ENCODE measurements at regions not wholly inside any gene's neighbourhood (a gene's known extent, or its start where the extent isn't known, plus 50 kb on each side); places are given as distances from the start of the nearest gene placed in this dataset.

DNA sequence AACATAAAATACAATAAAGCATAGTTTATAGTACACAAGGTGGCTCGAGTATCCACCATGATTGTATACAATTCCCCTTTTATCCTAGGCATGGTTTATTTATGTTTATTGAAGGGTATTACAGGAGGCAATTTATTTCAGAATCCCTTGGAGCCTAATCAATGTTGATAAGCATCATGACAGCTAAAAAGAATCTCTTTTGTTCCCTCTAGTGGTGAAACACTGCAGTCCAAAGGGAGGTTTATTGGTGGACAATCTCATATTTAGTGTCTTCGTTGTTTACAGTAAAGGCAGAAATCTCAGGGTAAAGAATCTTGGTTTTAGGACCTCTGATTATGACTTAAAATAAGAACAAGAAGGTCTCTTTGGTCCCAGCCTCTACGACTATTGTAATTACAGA lies 1712.5 kb downstream of the C4orf33 start:
- Histone ChIP-seq H3K4me3 (no peak overlapping the region), H3K4me2 (no peak overlapping the region), H3K9me3 (no peaks in the 10 kb centered on the region), H3K27ac (no peak overlapping the region), H3K4me1 (no peaks in the 10 kb centered on the region)
- no peak for TF ChIP-seq HDAC2 (IDR thresholded peaks at IDR 0.05)
- TF ChIP-seq RARB (CRISPR knock-in tag; IDR thresholded peaks at IDR 0.05): no peak
- no peak for TF ChIP-seq JUN (IDR thresholded peaks at IDR 0.05)
- no peak for TF ChIP-seq RNF2 (IDR thresholded peaks at IDR 0.05; ENCODE audit: borderline replicate concordance, low read depth)
- TF ChIP-seq MAZ (IDR thresholded peaks at IDR 0.05; ENCODE audit: borderline replicate concordance, low read depth, low read length): no peak
- no peak for TF ChIP-seq HOXB13 (CRISPR knock-in tag; IDR thresholded peaks at IDR 0.05; ENCODE audit: low read depth)
- TF ChIP-seq, protein P1, sequence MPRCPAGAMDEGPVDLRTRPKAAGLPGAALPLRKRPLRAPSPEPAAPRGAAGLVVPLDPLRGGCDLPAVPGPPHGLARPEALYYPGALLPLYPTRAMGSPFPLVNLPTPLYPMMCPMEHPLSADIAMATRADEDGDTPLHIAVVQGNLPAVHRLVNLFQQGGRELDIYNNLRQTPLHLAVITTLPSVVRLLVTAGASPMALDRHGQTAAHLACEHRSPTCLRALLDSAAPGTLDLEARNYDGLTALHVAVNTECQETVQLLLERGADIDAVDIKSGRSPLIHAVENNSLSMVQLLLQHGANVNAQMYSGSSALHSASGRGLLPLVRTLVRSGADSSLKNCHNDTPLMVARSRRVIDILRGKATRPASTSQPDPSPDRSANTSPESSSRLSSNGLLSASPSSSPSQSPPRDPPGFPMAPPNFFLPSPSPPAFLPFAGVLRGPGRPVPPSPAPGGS (IDR thresholded peaks at IDR 0.05): no peak
- peak in 1 of 2 experiments; percentile 25; a peak in 1 of 5 replicates for TF ChIP-seq RAD21 (conservative IDR thresholded peaks at IDR 0.05 in 1 of 2, IDR thresholded peaks at IDR 0.05 in 1 of 2)
- TF ChIP-seq NPAS2 (CRISPR knock-in tag; IDR thresholded peaks at IDR 0.05; ENCODE audit: borderline replicate concordance): no peak
- no peak for TF ChIP-seq SREBF2 (IDR thresholded peaks at IDR 0.05)
- no peak for TF ChIP-seq CBX2 (IDR thresholded peaks at IDR 0.05; ENCODE audit: borderline replicate concordance, low read depth)
- TF ChIP-seq PHF8 (IDR thresholded peaks at IDR 0.05; ENCODE audit: borderline replicate concordance, low read depth): no peak
- TF ChIP-seq CHD2 (IDR thresholded peaks at IDR 0.05; ENCODE audit: low read length, partially characterized antibody): no peak
- no peak for TF ChIP-seq FOXS1 (CRISPR knock-in tag; IDR thresholded peaks at IDR 0.05)
- TF ChIP-seq, protein P2, sequence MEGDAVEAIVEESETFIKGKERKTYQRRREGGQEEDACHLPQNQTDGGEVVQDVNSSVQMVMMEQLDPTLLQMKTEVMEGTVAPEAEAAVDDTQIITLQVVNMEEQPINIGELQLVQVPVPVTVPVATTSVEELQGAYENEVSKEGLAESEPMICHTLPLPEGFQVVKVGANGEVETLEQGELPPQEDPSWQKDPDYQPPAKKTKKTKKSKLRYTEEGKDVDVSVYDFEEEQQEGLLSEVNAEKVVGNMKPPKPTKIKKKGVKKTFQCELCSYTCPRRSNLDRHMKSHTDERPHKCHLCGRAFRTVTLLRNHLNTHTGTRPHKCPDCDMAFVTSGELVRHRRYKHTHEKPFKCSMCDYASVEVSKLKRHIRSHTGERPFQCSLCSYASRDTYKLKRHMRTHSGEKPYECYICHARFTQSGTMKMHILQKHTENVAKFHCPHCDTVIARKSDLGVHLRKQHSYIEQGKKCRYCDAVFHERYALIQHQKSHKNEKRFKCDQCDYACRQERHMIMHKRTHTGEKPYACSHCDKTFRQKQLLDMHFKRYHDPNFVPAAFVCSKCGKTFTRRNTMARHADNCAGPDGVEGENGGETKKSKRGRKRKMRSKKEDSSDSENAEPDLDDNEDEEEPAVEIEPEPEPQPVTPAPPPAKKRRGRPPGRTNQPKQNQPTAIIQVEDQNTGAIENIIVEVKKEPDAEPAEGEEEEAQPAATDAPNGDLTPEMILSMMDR (IDR thresholded peaks at IDR 0.05): peak; percentile 24; the same call in 1 of the 3 replicates
- ATAC-seq (no peak), FAIRE-seq (no peak), DNase-seq (ENCODE audit: low read depth in 1 of 2, low spot score in 1 of 2) (peak in 1 of 2 experiments; percentile 3)
- WGBS (ENCODE audit: missing lambda C conversion rate): 0% methylated on average over 3 of the region's 3 CpGs
- CTCF ChIA-PET: interaction anchor here (1.0 to 1.8 kb wide), 4 partner anchors 21 to 446 kb away, joined by 3 to 15 read pairs (median 4); no protein-coding TSS in a partner anchor
- POLR2A ChIA-PET: no interaction called here

DNA sequence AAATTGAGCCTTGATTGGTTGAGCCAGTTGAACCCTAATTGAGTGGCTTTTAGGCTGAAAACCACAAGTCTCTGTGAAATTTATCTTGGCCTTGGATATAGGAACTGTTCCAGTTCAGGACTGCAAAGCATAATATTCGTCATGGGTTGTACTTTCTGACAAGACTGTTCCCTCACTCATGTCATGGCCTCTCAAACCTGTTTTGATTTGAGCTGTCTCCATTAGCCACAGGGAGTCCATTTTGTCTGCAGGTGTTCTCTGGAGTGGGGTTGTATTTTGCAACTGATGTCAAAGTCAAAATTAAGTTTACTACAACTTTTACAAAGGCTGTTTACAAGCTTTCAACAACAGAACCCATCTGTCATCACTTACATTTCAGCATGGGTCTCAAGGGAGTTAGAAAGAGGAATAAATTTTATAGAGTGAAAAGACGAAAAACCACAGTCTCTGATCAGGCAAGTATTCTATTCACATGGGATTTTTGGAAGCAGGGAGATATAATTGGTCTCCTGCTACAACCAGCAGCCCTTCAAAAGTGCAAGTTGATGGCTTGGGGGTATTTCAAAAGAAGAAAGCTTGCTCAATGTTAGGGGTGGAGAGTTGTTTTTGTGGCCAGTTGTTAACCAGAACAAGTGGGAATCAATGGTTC lies 1716.3 kb downstream of the C4orf33 start:
- H3K4me2 ChIP-seq: no peak overlapping the region
- DNase-seq (ENCODE audit: low read depth in 1 of 2, low spot score in 1 of 2): no peak
- ChIA-PET POLR2A (no interaction called here), CTCF (no interaction called here)
- H3K4me3 ChIP-seq: no peak overlapping the region
- no peak for FAIRE-seq
- TF ChIP-seq NR3C1 (IDR thresholded peaks at IDR 0.05) (no peak), CBX2 (IDR thresholded peaks at IDR 0.05; ENCODE audit: borderline replicate concordance, low read depth) (no peak), ZC3H11A (IDR thresholded peaks at IDR 0.05) (no peak), MYC (IDR thresholded peaks at IDR 0.05; ENCODE audit: borderline replicate concordance, low read length) (no peak), SMC3 (IDR thresholded peaks at IDR 0.05) (no peak), HOXB13 (CRISPR knock-in tag; IDR thresholded peaks at IDR 0.05; ENCODE audit: low read depth) (no peak), PHF8 (IDR thresholded peaks at IDR 0.05; ENCODE audit: borderline replicate concordance, low read depth) (no peak), GATA3 (IDR thresholded peaks at IDR 0.05; ENCODE audit: borderline replicate concordance) (no peak), HEYL (CRISPR knock-in tag; IDR thresholded peaks at IDR 0.05) (no peak), FOSL2 (IDR thresholded peaks at IDR 0.05) (no peak), FOSL2 (CRISPR knock-in tag; IDR thresholded peaks at IDR 0.05) (no peak), HOXA7 (CRISPR knock-in tag; IDR thresholded peaks at IDR 0.05) (no peak), MAFK (IDR thresholded peaks at IDR 0.05; ENCODE audit: partially characterized antibody) (no peak)
- TF ChIP-seq, protein P3, sequence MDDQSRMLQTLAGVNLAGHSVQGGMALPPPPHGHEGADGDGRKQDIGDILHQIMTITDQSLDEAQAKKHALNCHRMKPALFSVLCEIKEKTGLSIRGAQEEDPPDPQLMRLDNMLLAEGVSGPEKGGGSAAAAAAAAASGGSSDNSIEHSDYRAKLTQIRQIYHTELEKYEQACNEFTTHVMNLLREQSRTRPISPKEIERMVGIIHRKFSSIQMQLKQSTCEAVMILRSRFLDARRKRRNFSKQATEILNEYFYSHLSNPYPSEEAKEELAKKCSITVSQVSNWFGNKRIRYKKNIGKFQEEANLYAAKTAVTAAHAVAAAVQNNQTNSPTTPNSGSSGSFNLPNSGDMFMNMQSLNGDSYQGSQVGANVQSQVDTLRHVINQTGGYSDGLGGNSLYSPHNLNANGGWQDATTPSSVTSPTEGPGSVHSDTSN (IDR thresholded peaks at IDR 0.05): no peak
- no peak for ATAC-seq
- H3K27ac ChIP-seq: no peak overlapping the region
- H3K4me1 ChIP-seq: no peaks in the 10 kb centered on the region
- no peaks in the 10 kb centered on the region for H3K9me3 ChIP-seq
- WGBS (ENCODE audit: missing lambda C conversion rate): 13% methylated on average over 2 of the region's 2 CpGs

All from A549 (cell line).